SK-N-MC (cell line): ENCODE measurements at regions not wholly inside any gene's neighbourhood (a gene's known extent, or its start where the extent isn't known, plus 50 kb on each side); places are given as distances from the start of the nearest gene placed in this dataset.

Source experiments
- EZH2 ChIP-seq: fragments of 200-600 bp; sonication (generic); IDR thresholded peaks from one replicate; pipeline ENCODE4 v1.6.1; 2017; ENCODE audit warnings: antibody characterized with exemption
- POLR2AphosphoS5 ChIP-seq: IDR thresholded peaks from 2 replicates; pipeline ENCODE4 v1.6.1; 2012; ENCODE audit warnings: mild to moderate bottlenecking, low read depth, low read length, borderline replicate concordance

DNA sequence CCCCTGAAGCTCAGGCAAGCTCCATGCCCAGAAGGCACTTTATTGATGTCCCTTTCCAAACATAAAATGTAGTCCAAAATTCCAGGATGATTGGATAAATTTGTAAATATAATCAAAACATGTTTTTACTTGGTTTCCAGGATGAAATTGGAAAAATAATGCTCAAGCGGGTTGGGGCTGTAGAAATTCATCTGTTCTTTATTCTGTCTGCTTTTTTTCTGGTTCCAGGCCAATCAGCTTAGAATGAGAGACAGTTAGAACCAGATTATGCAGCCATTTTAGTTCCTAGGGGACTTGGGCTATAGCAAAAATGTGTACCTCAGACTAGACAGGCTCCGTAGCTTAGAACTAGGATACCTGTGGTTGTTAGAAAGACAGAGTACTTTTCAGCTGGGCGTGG, 450.8 kb downstream of the MCTP2 start:
- TF ChIP-seq POLR2AphosphoS5, result no peak
- TF ChIP-seq EZH2, result no peak
